ENCODE measurements at regions not wholly inside any gene's neighbourhood (a gene's known extent, or its start where the extent isn't known, plus 50 kb on each side); places are given as distances from the start of the nearest gene placed in this dataset.

DNA sequence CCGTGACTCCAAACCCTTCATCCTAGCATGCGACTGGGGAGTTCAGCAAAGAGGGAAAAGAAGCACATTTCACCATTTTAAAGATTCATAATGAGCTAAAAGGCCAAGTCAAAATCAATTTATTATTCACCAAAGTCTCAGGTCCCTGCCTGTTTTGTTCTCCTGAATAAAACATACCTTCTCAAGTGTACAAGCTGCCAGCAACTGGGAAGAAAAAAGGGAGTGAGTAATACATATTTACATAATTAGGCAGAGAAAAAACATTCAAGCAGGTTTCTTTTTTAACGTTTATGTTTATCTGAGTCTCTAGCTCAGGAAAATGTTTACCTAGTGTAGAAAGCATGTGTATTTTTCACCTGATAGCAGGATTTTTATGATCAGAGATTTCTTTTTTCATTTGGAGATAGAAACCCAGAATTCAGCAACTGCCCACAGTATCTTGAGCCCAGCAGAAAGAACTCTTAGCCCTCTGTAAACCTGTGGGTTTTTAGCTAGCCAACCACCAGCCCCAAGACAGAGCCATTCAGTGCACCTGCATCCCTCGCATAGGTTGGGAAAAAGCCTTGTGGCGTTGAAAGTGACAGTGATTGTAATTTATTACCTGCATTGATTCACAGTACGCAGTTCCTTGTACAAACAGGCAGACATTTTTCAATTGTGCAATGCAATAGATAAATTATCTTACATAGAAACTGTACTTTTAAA is 117.9 kb upstream of the GRIA1 start:
- TF ChIP-seq POLR2AphosphoS5 (IDR thresholded peaks at IDR 0.05; ENCODE audit: low read depth) (no peak), CTCF (IDR thresholded peaks at IDR 0.05; ENCODE audit: insufficient read depth, low read length) (no peak)
- TF ChIP-seq, protein P1, sequence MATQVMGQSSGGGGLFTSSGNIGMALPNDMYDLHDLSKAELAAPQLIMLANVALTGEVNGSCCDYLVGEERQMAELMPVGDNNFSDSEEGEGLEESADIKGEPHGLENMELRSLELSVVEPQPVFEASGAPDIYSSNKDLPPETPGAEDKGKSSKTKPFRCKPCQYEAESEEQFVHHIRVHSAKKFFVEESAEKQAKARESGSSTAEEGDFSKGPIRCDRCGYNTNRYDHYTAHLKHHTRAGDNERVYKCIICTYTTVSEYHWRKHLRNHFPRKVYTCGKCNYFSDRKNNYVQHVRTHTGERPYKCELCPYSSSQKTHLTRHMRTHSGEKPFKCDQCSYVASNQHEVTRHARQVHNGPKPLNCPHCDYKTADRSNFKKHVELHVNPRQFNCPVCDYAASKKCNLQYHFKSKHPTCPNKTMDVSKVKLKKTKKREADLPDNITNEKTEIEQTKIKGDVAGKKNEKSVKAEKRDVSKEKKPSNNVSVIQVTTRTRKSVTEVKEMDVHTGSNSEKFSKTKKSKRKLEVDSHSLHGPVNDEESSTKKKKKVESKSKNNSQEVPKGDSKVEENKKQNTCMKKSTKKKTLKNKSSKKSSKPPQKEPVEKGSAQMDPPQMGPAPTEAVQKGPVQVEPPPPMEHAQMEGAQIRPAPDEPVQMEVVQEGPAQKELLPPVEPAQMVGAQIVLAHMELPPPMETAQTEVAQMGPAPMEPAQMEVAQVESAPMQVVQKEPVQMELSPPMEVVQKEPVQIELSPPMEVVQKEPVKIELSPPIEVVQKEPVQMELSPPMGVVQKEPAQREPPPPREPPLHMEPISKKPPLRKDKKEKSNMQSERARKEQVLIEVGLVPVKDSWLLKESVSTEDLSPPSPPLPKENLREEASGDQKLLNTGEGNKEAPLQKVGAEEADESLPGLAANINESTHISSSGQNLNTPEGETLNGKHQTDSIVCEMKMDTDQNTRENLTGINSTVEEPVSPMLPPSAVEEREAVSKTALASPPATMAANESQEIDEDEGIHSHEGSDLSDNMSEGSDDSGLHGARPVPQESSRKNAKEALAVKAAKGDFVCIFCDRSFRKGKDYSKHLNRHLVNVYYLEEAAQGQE (IDR thresholded peaks at IDR 0.05; ENCODE audit: insufficient replicate concordance, low read depth), result no peak
